HepG2 (cell line): ENCODE measurements at regions not wholly inside any gene's neighbourhood (a gene's known extent, or its start where the extent isn't known, plus 50 kb on each side); places are given as distances from the start of the nearest gene placed in this dataset.

Experiments
- ATAC-seq: fragments of 200-7000 bp; cut with Tn5 transposase; 3 replicates; pipeline ENCODE4 v1.9.1; 2020; ENCODE audit warnings: mild to moderate bottlenecking, moderate library complexity
- BruUV-seq: library from RNA; stranded (reverse); fragments of 400-500 nt; replicated peaks from 2 replicates; lab custom pipeline; 2021; lab: Mats Ljungman, UMichigan
- CTCF ChIA-PET: fragments of 300-600 bp; formaldehyde crosslinking; extraction: SDS; loops from one replicate; lab custom pipeline; 2021; ENCODE audit warnings: low total read pairs, inconsistent platforms, low intra/inter-chr PET ratio; lab: Yijun Ruan, JAX
- POLR2A ChIA-PET: fragments of 350-600 bp; sonication (Branson Sonifier 250); formaldehyde crosslinking; loops from one replicate; lab custom pipeline; 2020; ENCODE audit warnings: antibody characterized with exemption, inconsistent platforms; lab: Yijun Ruan, JAX
- DNase-seq: peaks from one replicate; pipeline ENCODE4 v3.0.0-alpha.2; 2015; ENCODE audit warnings: low spot score
- FAIRE-seq: peaks from 3 replicates; lab custom pipeline; 2011; peaks lifted over from hg19 to GRCh38; lab: Jason Lieb, UNC
- H2AFZ ChIP-seq: one replicate; pipeline ENCODE4 v1.6.1; 2011; ENCODE audit warnings: low read length, inconsistent platforms
- H3K27ac ChIP-seq: fragments of 300-600 bp; 3 replicates; pipeline ENCODE4 v1.8.0; 2011; ENCODE audit warnings: mixed run types, mild to moderate bottlenecking, mixed read lengths, low read length, inconsistent platforms; ENCODE audit not compliant: insufficient read depth; ENCODE audit errors: extremely low read length
- H3K27me3 ChIP-seq, 2 experiments: fragments of 200-600 bp in 1 of 2; 2 replicates in 1 of 2; 3 replicates in 1 of 2; pipeline versions ENCODE4 v1.6.0 to v1.8.0; 2011; ENCODE audit warnings: low read length in 2 of 2, mild to moderate bottlenecking in 2 of 2, moderate library complexity in 2 of 2, inconsistent platforms in 1 of 2; ENCODE audit not compliant: insufficient read depth in 2 of 2, control insufficient read depth in 1 of 2
- H3K36me3 ChIP-seq, 2 experiments: fragments of 200-600 bp in 1 of 2; replicated peaks in 1 of 2; 2 replicates in 1 of 2; 3 replicates in 1 of 2; pipeline versions ENCODE4 v1.5.1 to v1.8.0; 2011; ENCODE audit warnings: low read length in 2 of 2, inconsistent platforms in 1 of 2; ENCODE audit not compliant: insufficient read depth in 2 of 2, control insufficient read depth in 1 of 2
- H3K4me1 ChIP-seq: 2 replicates; pipeline ENCODE4 v1.5.1; 2012; ENCODE audit warnings: low read length, inconsistent platforms; ENCODE audit not compliant: insufficient read depth
- H3K4me2 ChIP-seq: 2 replicates; pipeline ENCODE4 v1.6.0; 2011; ENCODE audit warnings: low read depth, low read length, inconsistent platforms
- H3K4me3 ChIP-seq, 3 experiments: fragments of 200-600 bp in 1 of 3; sonication (generic), shearing (Covaris generic) in 1 of 3; replicated peaks in 1 of 3; 2 replicates each; pipeline ENCODE4 v1.5.1; 2011 to 2016; ENCODE audit warnings: low read length in 3 of 3, inconsistent platforms in 2 of 3, low read depth in 2 of 3, mild to moderate bottlenecking in 2 of 3, control low read depth in 1 of 3, mixed read lengths in 1 of 3; ENCODE audit not compliant: insufficient read depth in 1 of 3
- H3K79me2 ChIP-seq: one replicate; pipeline ENCODE4 v1.6.1; 2011; ENCODE audit warnings: low read length, inconsistent platforms; ENCODE audit not compliant: insufficient read depth
- H3K9ac ChIP-seq: 2 replicates; pipeline ENCODE4 v1.6.0; 2011; ENCODE audit warnings: mild to moderate bottlenecking, low read depth, low read length, inconsistent platforms; ENCODE audit not compliant: insufficient read depth
- H3K9me3 ChIP-seq: 2 replicates; pipeline ENCODE4 v1.5.1; 2012; ENCODE audit warnings: mild to moderate bottlenecking, low read length
- H4K20me1 ChIP-seq: 2 replicates; pipeline ENCODE4 v1.6.0; 2011; ENCODE audit warnings: inconsistent platforms, mild to moderate bottlenecking, low read length, moderate library complexity; ENCODE audit not compliant: insufficient read depth
- HOMEZ ChIP-seq: IDR thresholded peaks from 2 replicates; pipeline ENCODE4 v1.6.1; 2016; ENCODE audit warnings: low read depth
- HOXA7 ChIP-seq: sonication (generic); formaldehyde crosslinking; IDR thresholded peaks from 2 replicates; pipeline ENCODE4 v1.8.1; 2022; ENCODE audit warnings: mild to moderate bottlenecking, missing genetic modification reagents, moderate library complexity
- MBD4 ChIP-seq: IDR thresholded peaks from 2 replicates; pipeline ENCODE4 v1.6.1; 2012; ENCODE audit warnings: low read length, inconsistent platforms, borderline replicate concordance
- SP4 ChIP-seq: sonication (generic); formaldehyde crosslinking; IDR thresholded peaks from 2 replicates; pipeline ENCODE4 v1.8.1; 2023; ENCODE audit warnings: mild to moderate bottlenecking, missing genetic modification reagents
- SUZ12 ChIP-seq: fragments of 150-350 bp; IDR thresholded peaks from 2 replicates; pipeline ENCODE4 v1.6.1; 2014; ENCODE audit warnings: low read depth, low read length
- THAP8 ChIP-seq: sonication (generic); formaldehyde crosslinking; IDR thresholded peaks from 2 replicates; pipeline ENCODE4 v1.5.1; 2020; ENCODE audit warnings: missing genetic modification reagents, mild to moderate bottlenecking, borderline replicate concordance
- THRA ChIP-seq: sonication (generic); formaldehyde crosslinking; IDR thresholded peaks from 2 replicates; pipeline ENCODE4 v1.4.0; 2020; ENCODE audit warnings: missing genetic modification reagents, borderline replicate concordance
- ZNF251 ChIP-seq: sonication (generic); formaldehyde crosslinking; IDR thresholded peaks from 2 replicates; pipeline ENCODE4 v1.9.0; 2021; ENCODE audit warnings: mild to moderate bottlenecking, missing genetic modification reagents
- ZNF317 ChIP-seq: sonication (generic); formaldehyde crosslinking; IDR thresholded peaks from 2 replicates; pipeline ENCODE4 v1.5.0; 2020; ENCODE audit warnings: mild to moderate bottlenecking, missing genetic modification reagents
- ZNF337 ChIP-seq: sonication (generic); formaldehyde crosslinking; IDR thresholded peaks from 2 replicates; pipeline ENCODE4 v1.5.1; 2020; ENCODE audit warnings: missing genetic modification reagents, low read depth, mild to moderate bottlenecking, borderline replicate concordance
- ZNF362 ChIP-seq: sonication (generic); formaldehyde crosslinking; IDR thresholded peaks from 2 replicates; pipeline ENCODE4 v1.4.0; 2020; ENCODE audit warnings: missing genetic modification reagents, mild to moderate bottlenecking, borderline replicate concordance
- ZNF430 ChIP-seq: sonication (generic); formaldehyde crosslinking; IDR thresholded peaks from 2 replicates; pipeline ENCODE4 v1.9.0; 2021; ENCODE audit warnings: mild to moderate bottlenecking, missing genetic modification reagents
- ZNF619 ChIP-seq: sonication (generic); formaldehyde crosslinking; IDR thresholded peaks from 2 replicates; pipeline ENCODE4 v1.4.0; 2020; ENCODE audit warnings: mild to moderate bottlenecking, missing genetic modification reagents
- ZSCAN22 ChIP-seq: sonication (generic); formaldehyde crosslinking; IDR thresholded peaks from 2 replicates; pipeline ENCODE4 v1.4.0; 2020; ENCODE audit warnings: mild to moderate bottlenecking, missing genetic modification reagents
- WGBS: methylation state at CpG from one replicate; pipeline ENCODE4 v1.1.6; 2017; ENCODE audit warnings: low lambda C conversion rate; 5-methylcytosine and 5-hydroxymethylcytosine counted together
- in situ Hi-C: cut with HindIII; loops from 2 replicates; pipeline ENCODE4 v1.10.0; 2017; ENCODE audit warnings: low pct_unique_long_range_greater_than_20kb; ENCODE audit not compliant: extremely low pct_ligation_motif_present
- intact Hi-C: fragments of 100-400 bp; cut with micrococcal nuclease; formaldehyde crosslinking; loops from one replicate; pipeline ENCODE4 v1.10.0; 2022; ENCODE audit not compliant: unreplicated experiment

- Histone ChIP-seq H3K79me2 (no peaks in the 10 kb centered on the region), H3K36me3 (no peaks in the 10 kb centered on the region), H3K4me3 (no peak overlapping the region), H2AFZ (no peak overlapping the region), H3K27ac (no peak overlapping the region), H3K4me1 (no peaks in the 10 kb centered on the region), H3K9me3 (no peaks in the 10 kb centered on the region), H3K9ac (no peak overlapping the region), H3K4me2 (no peak overlapping the region), H4K20me1 (no peaks in the 10 kb centered on the region), H3K27me3 (no peaks in the 10 kb centered on the region)
- WGBS = 14% methylated on average over 10 of the region's 10 CpGs
- in situ Hi-C loops = no loop called here
- ChIA-PET POLR2A (no interaction called here), CTCF (no interaction called here)
- ATAC-seq (no peak), DNase-seq (no peak), FAIRE-seq (no peak)
- no peak for TF ChIP-seq ZNF430 (CRISPR knock-in tag)
- no peak for TF ChIP-seq THAP8 (CRISPR knock-in tag)
- TF ChIP-seq SUZ12 = no peak
- no peak for TF ChIP-seq ZNF362 (CRISPR knock-in tag)
- BruUV-seq = no TSS peak
- intact Hi-C loops = no loop called here
Measured at GRCh38 chr6:156231026-156231765, 546.0 kb upstream of the ARID1B start.

GRCh38 chr6:156219973-156220372 lies 557.2 kb upstream of the ARID1B start:
- CTCF ChIA-PET = no interaction called here
- ATAC-seq = no peak
- no peaks in the 10 kb centered on the region for H3K4me1 ChIP-seq
- H3K9me3 ChIP-seq = no peaks in the 10 kb centered on the region
- in situ Hi-C loops (no loop called here), intact Hi-C loops (no loop called here)
- H3K9ac ChIP-seq = no peak overlapping the region
- H4K20me1 ChIP-seq = no peaks in the 10 kb centered on the region
- no TSS peak for BruUV-seq
- no peak overlapping the region for H2AFZ ChIP-seq
- no peaks in the 10 kb centered on the region for H3K27me3 ChIP-seq
- no peak for FAIRE-seq
- H3K36me3 ChIP-seq = no peaks in the 10 kb centered on the region
- no peaks in the 10 kb centered on the region for H3K79me2 ChIP-seq
- POLR2A ChIA-PET = no interaction called here
- H3K4me2 ChIP-seq = no peak overlapping the region
- H3K27ac ChIP-seq = no peak overlapping the region
- DNase-seq = no peak
- H3K4me3 ChIP-seq = no peak overlapping the region
- no peak for TF ChIP-seq THRA (CRISPR knock-in tag)
- no peak for TF ChIP-seq ZNF317 (CRISPR knock-in tag)
- no peak for TF ChIP-seq ZNF251 (CRISPR knock-in tag)
- no peak for TF ChIP-seq MBD4
- TF ChIP-seq SP4 (CRISPR knock-in tag) = no peak
- no peak for TF ChIP-seq ZSCAN22 (CRISPR knock-in tag)
- no peak for TF ChIP-seq HOXA7 (CRISPR knock-in tag)
- no peak for TF ChIP-seq HOMEZ (CRISPR knock-in tag)
- no peak for TF ChIP-seq ZNF337
- TF ChIP-seq ZNF619 (CRISPR knock-in tag) = no peak
